ENCODE measurements at regions not wholly inside any gene's neighbourhood (a gene's known extent, or its start where the extent isn't known, plus 50 kb on each side); places are given as distances from the start of the nearest gene placed in this dataset.

GRCh38 chr3:22620498-22620897 lies 582.6 kb upstream of the UBE2E2 start:
- Histone ChIP-seq H3F3A (ENCODE audit: low read length, unreplicated experiment) (no peaks in the 10 kb centered on the region), H4K20me1 (ENCODE audit: low read length) (no peaks in the 10 kb centered on the region), H3K27me3 (ENCODE audit: low read length) (no peaks in the 10 kb centered on the region), H3K9me2 (replicated peaks; ENCODE audit: low read length) (no peaks in the 10 kb centered on the region), H3K36me3 (ENCODE audit: low read depth, low read length) (no peaks in the 10 kb centered on the region), H3K4me3 (ENCODE audit: low read length) (no peak overlapping the region), H3K9me3 (ENCODE audit: low read length) (no peaks in the 10 kb centered on the region), H2AFZ (ENCODE audit: low read length) (no peak overlapping the region), H3K9ac (ENCODE audit: low read length) (no peak overlapping the region), H3K4me1 (ENCODE audit: insufficient read depth, low read length) (peaks cover 4% of the 10 kb centered on the region; the same call in 1 of the 2 replicates), H3K4me2 (ENCODE audit: low read length) (no peak overlapping the region), H3K27ac (ENCODE audit: low read length) (no peak overlapping the region), H3K79me2 (ENCODE audit: low read length) (no peaks in the 10 kb centered on the region)
- no TSS peak for BruUV-seq (replicated peaks)
- DNase-seq (peak; percentile 26), ATAC-seq (peak; percentile 63)
- ChIA-PET CTCF (no interaction called here), POLR2A (ENCODE audit: unreplicated experiment) (no interaction called here)
- TF ChIP-seq EZH2 (IDR thresholded peaks at IDR 0.05; ENCODE audit: low read length, unreplicated experiment), result no peak
- no peak for TF ChIP-seq EZH2phosphoT487 (IDR thresholded peaks at IDR 0.05; ENCODE audit: borderline replicate concordance, low read length)
- TF ChIP-seq CTCF (conservative IDR thresholded peaks at IDR 0.05; ENCODE audit: low read depth, low read length), result no peak
- intact Hi-C loops (cut with micrococcal nuclease), result no loop called here

- no peak overlapping the region for H2AFZ ChIP-seq (ENCODE audit: low read length)
- no TSS peak for BruUV-seq (replicated peaks)
- H3K79me2 ChIP-seq (ENCODE audit: low read length), result no peaks in the 10 kb centered on the region
- no peaks in the 10 kb centered on the region for H4K20me1 ChIP-seq (ENCODE audit: low read length)
- DNase-seq, result no peak
- no peak overlapping the region for H3K4me3 ChIP-seq (ENCODE audit: low read length)
- H3K4me1 ChIP-seq (ENCODE audit: insufficient read depth, low read length), result peaks cover 4% of the 10 kb centered on the region; the same call in 1 of the 2 replicates
- ChIA-PET CTCF (no interaction called here), POLR2A (ENCODE audit: unreplicated experiment) (no interaction called here)
- TF ChIP-seq EZH2 (IDR thresholded peaks at IDR 0.05; ENCODE audit: low read length, unreplicated experiment) (no peak), EZH2phosphoT487 (IDR thresholded peaks at IDR 0.05; ENCODE audit: borderline replicate concordance, low read length) (no peak), CTCF (conservative IDR thresholded peaks at IDR 0.05; ENCODE audit: low read depth, low read length) (no peak)
- no peaks in the 10 kb centered on the region for H3K9me3 ChIP-seq (ENCODE audit: low read length)
- H3K36me3 ChIP-seq (ENCODE audit: low read depth, low read length), result no peaks in the 10 kb centered on the region
- H3K9ac ChIP-seq (ENCODE audit: low read length), result no peak overlapping the region
- no peak for ATAC-seq
- H3F3A ChIP-seq (ENCODE audit: low read length, unreplicated experiment), result no peaks in the 10 kb centered on the region
- H3K9me2 ChIP-seq (replicated peaks; ENCODE audit: low read length), result no peaks in the 10 kb centered on the region
- no peak overlapping the region for H3K4me2 ChIP-seq (ENCODE audit: low read length)
- H3K27ac ChIP-seq (ENCODE audit: low read length), result no peak overlapping the region
- H3K27me3 ChIP-seq (ENCODE audit: low read length), result no peaks in the 10 kb centered on the region
- intact Hi-C loops (cut with micrococcal nuclease), result no loop called here
Measured at GRCh38 chr3:22621205-22621809, 581.8 kb upstream of the UBE2E2 start.

- no peak for ATAC-seq
- no peaks in the 10 kb centered on the region for H3K27me3 ChIP-seq (ENCODE audit: low read length)
Measured at GRCh38 chr3:22627993-22628499, 575.1 kb upstream of the UBE2E2 start.

More at GRCh38 chr3:22627993-22628499, 575.1 kb upstream of the UBE2E2 start:
- TF ChIP-seq EZH2phosphoT487 (IDR thresholded peaks at IDR 0.05; ENCODE audit: borderline replicate concordance, low read length), result no peak
- TF ChIP-seq CTCF (conservative IDR thresholded peaks at IDR 0.05; ENCODE audit: low read depth, low read length), result no peak
- TF ChIP-seq EZH2 (IDR thresholded peaks at IDR 0.05; ENCODE audit: low read length, unreplicated experiment), result no peak
- H3K9ac ChIP-seq (ENCODE audit: low read length), result no peak overlapping the region
- no TSS peak for BruUV-seq (replicated peaks)
- intact Hi-C loops (cut with micrococcal nuclease), result loop anchor here (5.0 kb wide), 1 partner anchor 39 kb away; no protein-coding TSS in a partner anchor
- POLR2A ChIA-PET (ENCODE audit: unreplicated experiment), result no interaction called here
- H3K9me3 ChIP-seq (ENCODE audit: low read length), result no peaks in the 10 kb centered on the region
- H3K4me3 ChIP-seq (ENCODE audit: low read length), result no peak overlapping the region
- no peaks in the 10 kb centered on the region for H3K9me2 ChIP-seq (replicated peaks; ENCODE audit: low read length)
- no peaks in the 10 kb centered on the region for H3K4me1 ChIP-seq (ENCODE audit: insufficient read depth, low read length)
- CTCF ChIA-PET, result no interaction called here
- no peak overlapping the region for H3K27ac ChIP-seq (ENCODE audit: low read length)
- H3K79me2 ChIP-seq (ENCODE audit: low read length), result no peaks in the 10 kb centered on the region
- no peaks in the 10 kb centered on the region for H3K36me3 ChIP-seq (ENCODE audit: low read depth, low read length)
- no peak for DNase-seq
- H4K20me1 ChIP-seq (ENCODE audit: low read length), result no peaks in the 10 kb centered on the region
- no peak overlapping the region for H3K4me2 ChIP-seq (ENCODE audit: low read length)
- no peak overlapping the region for H2AFZ ChIP-seq (ENCODE audit: low read length)
- no peaks in the 10 kb centered on the region for H3F3A ChIP-seq (ENCODE audit: low read length, unreplicated experiment)
